ENCODE measurements at regions not wholly inside any gene's neighbourhood (a gene's known extent, or its start where the extent isn't known, plus 50 kb on each side); places are given as distances from the start of the nearest gene placed in this dataset.
"Not testable (repeated sequence)": the region's sequence is repeated elsewhere in the genome, so short reads cannot be mapped to it uniquely, and the experiment has no call there.

DNA sequence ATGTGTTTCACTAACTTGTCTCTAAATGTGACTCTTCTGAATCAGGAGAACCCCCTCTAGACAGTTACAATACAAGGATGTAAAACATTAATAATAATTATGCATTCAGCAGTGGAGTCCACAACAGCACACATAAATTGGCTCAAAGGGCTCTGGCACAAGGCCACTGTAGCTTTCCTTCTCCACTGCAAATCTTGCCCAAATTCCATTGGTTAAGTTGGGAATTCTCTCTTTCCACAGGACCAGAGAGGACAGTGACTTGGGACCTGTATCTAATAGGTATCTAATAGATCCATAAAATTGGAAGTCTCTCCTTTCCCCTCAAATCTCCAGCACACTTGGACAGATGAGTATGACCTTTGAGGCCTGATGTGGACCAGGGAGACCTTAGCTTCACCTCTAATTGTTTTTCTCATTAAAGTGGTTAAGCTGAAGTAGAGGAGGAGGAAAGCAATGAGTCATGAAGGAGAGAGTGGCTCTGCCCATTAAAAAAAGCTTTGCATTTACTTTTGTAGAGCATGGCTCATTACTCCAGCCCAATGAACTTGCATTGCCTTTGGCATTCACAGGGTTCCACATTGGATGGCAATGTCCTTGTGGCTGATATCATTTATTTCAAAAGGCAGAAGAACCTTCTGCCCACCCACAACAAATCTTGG lies 72.3 kb upstream of the SH3RF1 start:
- DNase-seq (ENCODE audit: low spot score in 2 of 2) = no peak
- no peak for FAIRE-seq

- no peak for DNase-seq (ENCODE audit: low spot score in 2 of 2)
- FAIRE-seq = no peak
Observed at GRCh38 chr4:169342159-169342860, 71.6 kb upstream of the SH3RF1 start.

- DNase-seq (ENCODE audit: low spot score in 2 of 2) (no peak), FAIRE-seq (no peak)
Observed at GRCh38 chr4:169341490-169341889, 70.7 kb upstream of the SH3RF1 start.

- DNase-seq (ENCODE audit: low spot score in 2 of 2) (peak in 1 of 2 donors; percentile 4), FAIRE-seq (no peak)
Observed at GRCh38 chr4:169340834-169341233, 70.1 kb upstream of the SH3RF1 start.

- DNase-seq (ENCODE audit: low spot score in 2 of 2) (no peak), FAIRE-seq (no peak)
Observed at GRCh38 chr4:169338241-169338640, 67.5 kb upstream of the SH3RF1 start.

DNA sequence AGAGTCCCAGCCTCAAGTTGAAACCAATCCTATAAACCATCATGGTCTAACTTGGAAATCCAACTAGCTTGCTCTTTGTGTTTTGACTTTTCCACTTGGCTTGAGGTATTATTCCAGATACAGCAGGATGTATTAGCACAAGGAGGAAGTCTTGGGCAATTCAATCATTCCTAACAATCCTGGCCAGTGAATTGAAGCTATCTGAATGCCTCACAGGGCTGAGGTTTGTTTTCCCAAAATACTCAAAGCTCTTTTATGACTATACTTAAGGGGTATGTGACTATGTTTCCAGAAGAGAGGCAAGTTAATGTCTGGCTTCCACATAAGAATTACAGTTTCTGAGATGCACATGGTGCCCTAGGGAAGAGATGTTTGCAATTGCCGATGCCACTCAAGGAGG lies 66.8 kb upstream of the SH3RF1 start:
- no peak for FAIRE-seq
- no peak for DNase-seq (ENCODE audit: low spot score in 2 of 2)

DNA sequence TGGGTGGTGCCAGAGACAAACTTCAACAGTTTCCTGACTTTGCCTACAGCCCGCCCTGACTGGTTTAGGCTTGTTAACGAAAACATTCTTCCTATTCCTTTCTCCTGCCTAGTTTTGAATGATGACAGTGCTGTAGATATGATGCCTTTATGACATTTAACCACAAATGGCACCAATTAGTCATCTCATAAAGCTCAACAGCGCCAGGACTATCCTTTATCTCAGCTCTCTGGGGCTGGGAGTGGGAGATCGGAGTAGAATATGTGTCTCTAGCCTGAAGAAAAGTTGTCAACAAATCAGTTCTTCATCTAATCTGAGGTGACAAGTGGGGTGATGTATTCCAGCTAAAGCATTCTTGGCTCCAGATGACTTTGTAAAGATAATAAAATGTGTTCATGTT lies 64.6 kb upstream of the SH3RF1 start:
- DNase-seq (ENCODE audit: low spot score in 2 of 2) (no peak), FAIRE-seq (no peak)

GRCh38 chr4:169334335-169334734 lies 63.6 kb upstream of the SH3RF1 start:
- DNase-seq (ENCODE audit: low spot score in 2 of 2) (no peak), FAIRE-seq (no peak)

GRCh38 chr4:169333265-169333664 lies 62.5 kb upstream of the SH3RF1 start:
- FAIRE-seq (no peak), DNase-seq (ENCODE audit: low spot score in 2 of 2) (no peak)

- DNase-seq (ENCODE audit: low spot score in 2 of 2) = no peak
- no peak for FAIRE-seq
Observed at GRCh38 chr4:169332583-169332982, 61.8 kb upstream of the SH3RF1 start.

- no peak for DNase-seq (ENCODE audit: low spot score in 2 of 2)
- FAIRE-seq = no peak
Observed at GRCh38 chr4:169330811-169331210, 60.1 kb upstream of the SH3RF1 start.

- no peak for FAIRE-seq
- no peak for DNase-seq (ENCODE audit: low spot score in 2 of 2)
Observed at GRCh38 chr4:169330095-169330494, 59.3 kb upstream of the SH3RF1 start.

GRCh38 chr4:169327951-169328350 lies 57.2 kb upstream of the SH3RF1 start:
- no peak for DNase-seq (ENCODE audit: low spot score in 2 of 2)
- no peak for FAIRE-seq

- DNase-seq (ENCODE audit: low spot score in 2 of 2); FAIRE-seq: not testable (repeated sequence)
Observed at GRCh38 chr4:169323925-169324324, 53.2 kb upstream of the SH3RF1 start.

GRCh38 chr4:169322833-169323232 lies 52.1 kb upstream of the SH3RF1 start:
- DNase-seq (ENCODE audit: low spot score in 2 of 2); FAIRE-seq: not testable (repeated sequence)
